ENCODE measurements at regions not wholly inside any gene's neighbourhood (a gene's known extent, or its start where the extent isn't known, plus 50 kb on each side); places are given as distances from the start of the nearest gene placed in this dataset.

DNA sequence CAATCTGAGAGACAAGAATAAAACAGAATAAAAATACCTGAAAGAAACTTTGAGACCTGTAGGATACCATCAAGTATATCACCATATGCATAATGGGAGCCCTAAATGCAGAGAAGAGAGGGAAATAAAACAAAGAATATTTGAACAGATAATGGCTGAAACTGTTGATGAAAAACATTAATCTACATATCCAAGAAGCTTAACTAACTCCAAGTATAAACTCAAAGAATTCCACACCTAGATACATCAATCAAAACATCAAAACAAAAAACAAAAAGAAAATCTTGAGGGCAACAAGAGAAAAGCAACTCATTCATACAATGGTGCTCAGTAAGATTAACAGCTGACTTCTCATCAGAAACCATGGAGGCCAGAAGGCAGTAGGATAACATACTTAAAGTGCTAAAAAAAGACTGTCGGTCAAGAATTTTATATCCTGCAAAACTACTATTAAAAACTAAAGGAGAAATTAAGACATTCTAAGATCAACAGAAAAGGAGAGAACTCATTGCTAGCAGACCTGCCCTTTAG, 101.6 kb downstream of the FOXD1 start:
- no peak for DNase-seq (ENCODE audit: low read depth)
- H3K4me3 ChIP-seq (ENCODE audit: low read length) = no peak overlapping the region
- no peak for TF ChIP-seq CTCF (IDR thresholded peaks at IDR 0.05; ENCODE audit: insufficient read depth, low read depth, low read length, missing control alignments)

DNA sequence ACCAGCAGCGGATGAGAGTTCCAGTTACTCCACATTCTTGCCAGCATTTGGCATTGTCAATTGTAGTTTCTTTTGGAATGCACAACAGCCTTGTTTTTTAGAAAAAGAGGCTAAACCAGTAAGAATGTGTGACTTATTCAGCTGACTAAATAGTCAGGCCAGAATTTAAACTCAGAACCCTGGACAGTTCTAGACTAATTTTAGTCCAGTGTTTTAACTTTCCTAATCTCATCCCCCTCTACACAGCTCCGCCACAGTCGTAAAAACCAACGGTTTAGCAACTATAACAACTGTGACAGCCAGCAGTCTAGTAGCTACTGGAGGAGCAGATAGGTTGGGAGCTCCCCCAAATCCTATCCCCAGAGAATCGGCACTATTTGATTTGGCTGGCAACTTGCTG, 103.7 kb downstream of the FOXD1 start:
- TF ChIP-seq CTCF (IDR thresholded peaks at IDR 0.05; ENCODE audit: insufficient read depth, low read depth, low read length, missing control alignments) = no peak
- no peak overlapping the region for H3K4me3 ChIP-seq (ENCODE audit: low read length)
- DNase-seq (ENCODE audit: low read depth) = no peak

DNA sequence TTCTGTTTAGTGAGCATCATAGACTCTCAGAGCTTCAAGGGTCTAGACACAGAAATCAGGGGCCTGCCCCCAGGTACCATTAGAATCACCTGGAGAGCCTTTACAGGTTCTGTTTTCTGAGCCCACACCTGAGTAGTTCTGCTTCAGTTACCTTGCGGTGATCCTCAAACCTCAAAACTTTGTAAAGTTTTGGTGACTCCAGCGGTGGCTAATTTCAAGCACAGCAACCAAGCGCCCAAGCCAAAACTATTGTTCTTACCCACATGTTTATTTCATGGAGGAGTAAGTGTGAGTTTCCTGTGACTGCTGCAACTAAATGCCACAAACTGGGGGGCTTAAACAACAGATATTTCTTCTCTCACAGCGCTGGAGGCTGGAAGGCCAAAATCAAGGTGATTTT, 108.9 kb downstream of the FOXD1 start:
- no peak overlapping the region for H3K4me3 ChIP-seq (ENCODE audit: low read length)
- DNase-seq (ENCODE audit: low read depth) = peak; percentile 73

DNA sequence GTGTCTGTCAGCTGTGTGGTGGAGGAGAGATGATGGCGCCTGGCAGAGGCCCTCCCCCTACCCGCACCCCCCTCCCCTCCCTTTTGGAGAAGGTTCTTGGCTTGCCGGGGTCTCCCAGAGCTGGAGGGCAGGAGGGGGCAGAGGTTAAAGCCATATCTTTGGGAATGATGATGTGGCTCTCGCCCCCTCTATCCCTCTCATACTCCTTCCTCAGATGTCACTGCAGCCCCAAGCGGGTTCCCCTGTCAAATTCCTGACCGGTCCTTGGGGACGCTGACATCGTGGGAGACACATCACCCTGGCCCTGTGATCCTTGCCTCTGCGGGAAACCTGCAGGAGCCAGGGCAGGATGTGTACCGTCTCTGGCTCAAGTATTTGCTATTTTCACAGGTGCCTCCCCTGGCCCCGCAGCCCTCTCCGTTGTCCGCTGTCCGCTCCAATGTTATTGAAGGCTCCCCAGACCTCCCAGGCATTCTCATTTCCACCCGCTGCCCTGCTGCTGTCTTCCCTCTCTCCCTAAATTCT, 109.5 kb downstream of the FOXD1 start:
- no peak for DNase-seq (ENCODE audit: low read depth)
- TF ChIP-seq CTCF (IDR thresholded peaks at IDR 0.05; ENCODE audit: insufficient read depth, low read depth, low read length, missing control alignments) = no peak
- no peak overlapping the region for H3K4me3 ChIP-seq (ENCODE audit: low read length)

More for the DNA sequence above, 108.9 kb downstream of the FOXD1 start:
- no peak for TF ChIP-seq CTCF (IDR thresholded peaks at IDR 0.05; ENCODE audit: insufficient read depth, low read depth, low read length, missing control alignments)

- no peak for DNase-seq (ENCODE audit: low read depth)
- no peak for TF ChIP-seq CTCF (IDR thresholded peaks at IDR 0.05; ENCODE audit: insufficient read depth, low read depth, low read length, missing control alignments)
- no peak overlapping the region for H3K4me3 ChIP-seq (ENCODE audit: low read length)
Observed at GRCh38 chr5:73338256-73339050, 110.1 kb downstream of the FOXD1 start.

DNA sequence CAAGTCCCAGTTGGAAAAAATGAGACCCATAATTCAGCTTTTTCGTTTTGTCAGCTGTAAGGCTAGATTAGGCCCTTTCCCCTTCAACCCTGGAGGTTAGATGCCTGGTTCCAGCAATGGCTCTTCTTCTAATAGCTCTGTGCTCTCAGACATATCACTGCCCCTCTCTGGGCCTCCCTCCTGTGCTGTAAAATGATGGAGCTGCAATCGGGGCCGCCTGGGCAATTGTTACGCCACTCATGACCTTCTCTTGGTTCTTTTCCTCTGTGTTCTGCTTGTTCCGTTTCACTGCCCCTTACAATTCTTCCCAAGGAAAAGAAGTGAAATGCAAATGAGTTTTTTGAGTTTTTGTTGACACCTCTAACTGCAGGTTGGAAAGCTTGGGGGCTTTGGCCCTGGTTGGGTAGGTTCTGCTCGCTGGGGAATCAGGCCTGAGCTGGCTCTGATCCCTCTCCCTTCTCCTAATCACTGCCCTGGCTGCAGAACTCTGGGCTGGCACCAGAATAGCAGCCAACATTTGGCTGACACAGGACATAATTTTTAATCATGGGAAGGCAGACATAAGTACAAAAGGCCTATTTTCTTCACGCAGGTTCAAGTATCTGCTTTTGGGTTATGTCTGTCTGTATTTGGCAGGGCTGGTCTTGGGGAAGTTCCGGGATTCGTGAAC, 110.9 kb downstream of the FOXD1 start:
- no peak for DNase-seq (ENCODE audit: low read depth)
- TF ChIP-seq CTCF (IDR thresholded peaks at IDR 0.05; ENCODE audit: insufficient read depth, low read depth, low read length, missing control alignments) = no peak
- no peak overlapping the region for H3K4me3 ChIP-seq (ENCODE audit: low read length)
